ENCODE measurements at regions not wholly inside any gene's neighbourhood (a gene's known extent, or its start where the extent isn't known, plus 50 kb on each side); places are given as distances from the start of the nearest gene placed in this dataset.
A peak's percentile ranks its signal among the peaks of the same experiment; 100 is the strongest.

GRCh38 chr20:2234598-2235191 lies 61.1 kb upstream of the TGM3 start:
- no peak for DNase-seq (ENCODE audit: low read depth in 2 of 3, low spot score in 2 of 3)

- DNase-seq (ENCODE audit: low read depth in 2 of 3, low spot score in 2 of 3), result no peak
Observed at GRCh38 chr20:2236256-2236655, 59.5 kb upstream of the TGM3 start.

DNA sequence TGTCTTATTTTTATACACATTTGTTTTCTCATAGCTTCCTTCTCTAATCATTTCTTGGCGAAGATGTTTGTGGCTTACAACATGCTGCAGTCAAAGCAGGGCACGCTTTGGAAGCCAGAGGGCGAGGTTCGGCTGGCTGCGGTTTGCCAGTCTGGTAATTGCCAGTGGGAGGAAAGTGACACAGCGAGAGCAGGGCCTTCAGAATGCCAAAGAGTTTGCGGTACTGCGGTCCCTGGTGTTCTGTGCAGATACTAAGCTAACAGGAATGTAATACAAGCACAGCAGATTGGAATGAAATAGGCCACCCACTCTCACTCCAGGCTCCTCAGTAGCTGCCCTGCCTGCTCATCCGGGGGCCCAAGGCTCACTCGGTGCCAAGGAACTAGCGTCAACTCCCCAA lies 58.7 kb upstream of the TGM3 start:
- peak in 1 of 3 donors; percentile 28 for DNase-seq (ENCODE audit: low read depth in 2 of 3, low spot score in 2 of 3)

DNA sequence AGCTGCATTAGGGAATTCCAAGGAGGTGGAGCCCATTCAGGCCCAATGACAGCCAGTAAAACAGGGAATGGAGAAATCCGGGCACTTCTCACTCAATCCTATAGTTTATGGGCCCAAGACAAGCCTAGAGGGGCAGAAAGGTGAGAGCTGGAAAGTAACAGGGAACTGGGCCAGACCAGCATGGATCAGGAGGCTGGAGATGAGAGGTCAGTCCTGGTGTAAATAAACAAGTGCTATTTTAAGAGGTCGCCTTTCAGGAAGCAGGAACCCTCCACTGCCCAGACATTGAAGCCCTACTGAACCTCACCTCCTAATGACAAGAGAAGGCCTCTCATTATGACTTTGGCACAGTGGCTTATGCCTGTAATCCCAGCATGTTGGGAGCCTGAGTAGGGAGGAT lies 57.2 kb upstream of the TGM3 start:
- no peak for DNase-seq (ENCODE audit: low read depth in 2 of 3, low spot score in 2 of 3)

- no peak for DNase-seq (ENCODE audit: low read depth in 2 of 3, low spot score in 2 of 3)
Observed at GRCh38 chr20:2240835-2241234, 55.0 kb upstream of the TGM3 start.

DNA sequence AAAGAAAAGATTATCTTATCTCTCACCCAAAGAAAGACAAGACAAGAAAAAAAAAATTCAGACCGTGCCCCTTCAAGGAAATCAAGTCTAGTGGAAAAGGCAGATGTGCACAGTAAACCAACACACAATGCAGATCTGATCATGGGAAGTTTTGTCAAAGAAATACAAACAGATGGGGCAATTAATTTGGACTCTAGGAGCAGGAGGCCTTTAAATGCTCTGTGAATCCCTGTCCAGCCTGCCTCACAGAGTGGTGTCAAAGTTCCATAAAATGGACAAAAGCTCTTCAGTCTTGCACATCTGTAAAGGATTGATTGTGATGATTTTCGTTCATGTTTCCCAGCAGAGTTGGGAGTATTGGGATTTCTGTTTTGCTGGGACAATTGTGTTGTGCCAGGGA lies 53.1 kb upstream of the TGM3 start:
- DNase-seq (ENCODE audit: low read depth in 2 of 3, low spot score in 2 of 3), result no peak

DNA sequence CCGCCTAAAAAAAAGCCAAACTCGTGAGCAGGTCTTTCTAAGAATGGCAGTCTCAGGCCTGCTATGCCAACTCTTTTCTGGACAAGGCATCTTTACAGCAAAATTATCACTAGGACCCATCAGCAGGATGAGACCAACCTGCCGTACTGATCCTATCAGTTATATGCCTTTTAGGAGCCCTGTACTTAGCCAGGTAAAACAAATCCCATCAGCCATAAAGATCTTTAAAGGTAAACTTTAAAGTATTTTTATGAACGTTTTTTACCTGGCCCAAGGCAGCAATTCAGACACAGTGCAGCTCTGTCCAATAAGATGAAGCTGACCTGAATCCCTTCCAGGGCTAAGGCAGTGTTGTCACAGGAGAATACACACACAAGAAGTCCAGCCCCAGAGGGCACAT lies 51.3 kb upstream of the TGM3 start:
- no peak for DNase-seq (ENCODE audit: low read depth in 2 of 3, low spot score in 2 of 3)

DNA sequence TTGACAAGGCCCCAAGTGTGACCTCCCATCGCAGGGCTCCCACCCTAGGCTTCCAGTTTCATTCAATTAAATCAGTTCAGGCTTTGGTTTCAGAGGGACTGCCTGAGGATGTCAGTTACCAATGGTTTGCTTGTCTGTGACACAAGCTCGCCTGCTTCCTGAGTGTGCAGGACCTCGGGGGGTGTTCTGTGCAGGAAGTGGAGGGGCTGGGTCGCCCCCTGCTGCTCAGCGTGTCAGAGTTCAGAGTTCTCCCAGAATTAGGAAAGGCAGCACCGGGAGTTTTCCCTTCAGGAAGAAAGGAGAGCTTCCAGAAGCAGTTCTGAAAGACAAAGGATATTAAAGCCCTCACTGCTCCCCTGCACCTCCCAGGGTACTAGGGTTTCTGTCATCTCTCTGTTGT lies 50.8 kb upstream of the TGM3 start:
- DNase-seq (ENCODE audit: low read depth in 2 of 3, low spot score in 2 of 3), result no peak

DNA sequence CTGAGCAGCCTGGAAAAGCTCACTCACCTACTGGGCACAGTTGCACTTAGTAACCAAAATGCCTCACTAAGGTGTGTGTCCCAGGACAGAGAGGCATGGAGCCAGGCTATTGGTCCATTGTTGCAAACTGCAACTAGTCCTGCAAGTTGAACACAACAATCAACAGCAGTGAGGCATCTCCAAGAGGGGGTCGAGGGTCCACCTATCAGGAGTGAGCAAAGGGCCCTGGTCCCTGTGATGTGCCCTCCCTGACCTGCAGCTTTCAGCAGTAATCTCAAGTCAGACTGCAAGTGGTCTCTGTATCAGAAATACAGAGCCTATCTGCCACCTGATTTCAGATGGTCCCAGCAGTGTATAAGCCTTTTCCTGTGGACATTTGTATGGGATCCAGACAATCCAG lies 50.2 kb upstream of the TGM3 start:
- no peak for DNase-seq (ENCODE audit: low read depth in 2 of 3, low spot score in 2 of 3)
